Non-pigmented ciliary epithelial cell (primary cell): ENCODE measurements at regions not wholly inside any gene's neighbourhood (a gene's known extent, or its start where the extent isn't known, plus 50 kb on each side); places are given as distances from the start of the nearest gene placed in this dataset.

Experiments
- DNase-seq: peaks from one replicate; pipeline ENCODE4 v3.0.0-alpha.2; 2010; ENCODE audit warnings: low read depth

DNA sequence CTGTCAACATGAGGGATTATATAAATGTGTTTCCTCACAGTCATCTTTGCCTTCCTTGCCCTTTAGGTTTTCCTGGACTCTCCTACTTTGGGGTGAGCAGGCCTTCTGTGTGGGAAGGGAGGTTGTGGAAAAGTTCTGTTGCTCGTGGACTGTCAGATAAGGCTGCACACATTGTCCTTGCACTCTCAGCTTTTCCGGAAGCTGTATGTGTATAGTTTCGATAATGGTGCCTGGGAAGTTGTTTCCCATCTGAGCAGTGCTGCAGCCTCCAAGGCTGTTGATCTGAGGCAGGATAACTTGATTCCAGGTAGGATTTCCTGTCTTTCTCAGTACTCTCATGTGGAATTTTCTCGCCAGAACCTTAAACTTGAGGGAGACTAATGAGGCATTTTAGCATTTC lies 297.8 kb upstream of the AZI2 start:
- no peak for DNase-seq

DNA sequence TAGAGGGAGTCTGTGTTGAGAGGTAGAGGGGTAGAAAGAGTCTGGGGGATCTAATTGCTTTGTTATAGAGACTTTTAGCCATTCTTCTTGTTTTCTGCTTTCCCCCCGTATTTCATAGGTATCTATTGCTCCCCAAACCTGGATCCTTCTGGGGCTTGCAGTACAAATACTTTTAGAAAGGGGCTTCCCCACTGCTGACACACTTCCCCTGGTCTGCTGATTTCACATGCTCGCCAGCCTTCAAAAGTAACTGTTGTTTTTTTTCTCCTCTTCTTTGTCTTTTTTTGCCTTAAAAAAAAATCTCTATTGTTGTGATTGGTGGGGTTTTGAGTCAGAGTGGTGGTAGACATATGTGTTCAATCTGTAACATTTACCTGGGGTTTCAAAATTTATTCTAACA lies 300.6 kb upstream of the AZI2 start:
- no peak for DNase-seq

DNA sequence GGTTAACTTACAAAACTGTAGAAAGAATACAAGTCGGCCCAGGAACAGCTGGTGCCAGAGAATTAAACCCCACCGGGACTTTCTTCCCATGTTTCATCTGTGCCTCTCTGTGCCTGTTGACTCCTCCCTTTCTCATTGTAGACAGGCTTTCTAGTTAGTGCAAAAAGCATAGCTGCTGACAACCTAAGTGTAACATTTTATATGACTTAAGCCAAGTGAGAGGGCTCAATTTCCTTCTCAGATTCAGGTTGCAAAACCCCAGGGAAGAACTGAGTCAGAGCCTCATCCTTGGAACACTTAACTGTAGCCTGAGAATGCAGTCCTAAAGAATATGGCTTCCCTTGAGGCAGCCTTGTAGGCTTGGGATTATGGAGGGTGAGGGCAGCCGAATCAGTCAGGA lies 302.5 kb upstream of the AZI2 start:
- no peak for DNase-seq

DNA sequence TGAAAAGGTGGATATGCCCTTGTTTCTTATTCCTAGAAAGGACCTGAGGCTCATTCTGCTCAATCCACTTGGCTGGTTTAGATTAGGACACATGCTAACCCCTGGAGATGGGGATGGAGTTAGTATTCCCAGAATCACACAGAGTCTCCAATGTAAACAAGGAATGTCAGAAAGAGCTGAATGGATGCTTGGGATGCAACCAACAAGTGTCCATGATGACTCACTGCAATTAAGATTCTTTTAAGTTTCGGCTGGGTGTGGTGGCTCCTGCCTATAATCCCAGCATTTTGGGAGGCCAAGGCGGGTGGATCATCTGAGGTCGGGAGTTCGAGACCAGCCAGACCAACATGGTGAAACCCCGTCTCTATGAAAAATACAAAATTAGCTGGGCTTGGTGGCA lies 315.5 kb upstream of the AZI2 start:
- DNase-seq: no peak

DNA sequence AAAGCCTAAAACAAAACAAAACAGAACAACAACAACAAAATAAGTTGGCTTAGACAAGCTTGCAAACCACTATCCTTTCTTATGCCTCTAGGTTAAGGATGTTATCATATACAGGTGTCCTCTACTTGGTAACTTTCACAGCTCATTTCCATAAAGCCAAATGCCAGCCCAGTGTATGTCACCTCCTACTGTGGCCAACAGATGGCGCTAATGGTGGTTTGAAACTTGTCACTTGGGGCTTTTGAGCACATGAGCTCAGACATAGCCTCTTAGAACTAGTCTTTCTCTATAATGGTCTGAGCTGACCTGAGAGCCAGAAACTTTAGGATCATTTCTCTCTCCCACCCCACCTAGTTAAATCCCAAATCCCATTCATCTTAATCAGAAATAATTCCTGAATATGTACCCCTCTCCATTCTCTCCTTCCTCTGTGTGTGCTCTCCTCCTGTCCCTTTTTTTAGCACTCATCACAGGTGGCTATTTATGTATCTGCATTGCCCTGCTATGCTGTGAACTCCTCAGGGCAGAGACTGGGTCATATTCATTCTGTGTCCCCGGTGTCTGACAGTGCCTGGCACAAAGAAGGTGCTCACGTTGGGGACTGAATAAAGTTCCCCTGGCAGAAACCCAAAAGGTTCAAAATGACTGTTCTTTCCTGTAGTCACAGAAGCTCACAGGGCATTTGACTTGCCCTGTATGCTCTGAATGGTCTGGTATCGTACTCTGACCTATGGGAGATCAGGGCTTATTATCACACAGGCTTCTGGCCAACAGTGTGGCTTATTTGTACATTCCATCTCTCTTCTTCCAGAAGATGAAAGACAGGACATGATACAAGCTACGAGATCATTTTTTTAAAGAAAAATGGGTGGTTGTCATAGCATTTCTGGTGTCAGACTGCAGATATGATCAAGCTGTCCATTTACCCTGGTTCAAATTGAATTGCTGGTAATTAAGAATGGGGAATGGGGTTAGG lies 319.3 kb upstream of the AZI2 start:
- DNase-seq: peak; percentile 15

DNA sequence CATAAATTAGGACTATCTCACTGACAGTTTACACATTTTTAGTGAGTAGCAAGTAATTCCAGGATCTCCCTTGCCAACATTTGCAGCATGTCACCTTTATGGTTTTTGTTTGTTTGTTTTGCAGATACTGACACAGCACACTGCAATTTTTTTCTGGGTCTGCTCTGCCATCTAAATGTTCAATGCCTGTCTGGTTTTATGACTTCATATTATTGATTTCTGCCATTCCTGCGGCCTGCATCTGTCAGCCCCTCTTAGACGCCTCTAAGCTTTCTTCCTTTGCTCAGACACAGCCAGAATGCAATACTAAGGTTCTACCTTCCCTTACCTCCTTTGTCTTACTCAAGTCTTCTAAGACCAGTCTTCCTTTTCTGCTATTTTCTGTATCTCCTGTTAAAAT lies 321.2 kb upstream of the AZI2 start:
- DNase-seq: no peak

DNA sequence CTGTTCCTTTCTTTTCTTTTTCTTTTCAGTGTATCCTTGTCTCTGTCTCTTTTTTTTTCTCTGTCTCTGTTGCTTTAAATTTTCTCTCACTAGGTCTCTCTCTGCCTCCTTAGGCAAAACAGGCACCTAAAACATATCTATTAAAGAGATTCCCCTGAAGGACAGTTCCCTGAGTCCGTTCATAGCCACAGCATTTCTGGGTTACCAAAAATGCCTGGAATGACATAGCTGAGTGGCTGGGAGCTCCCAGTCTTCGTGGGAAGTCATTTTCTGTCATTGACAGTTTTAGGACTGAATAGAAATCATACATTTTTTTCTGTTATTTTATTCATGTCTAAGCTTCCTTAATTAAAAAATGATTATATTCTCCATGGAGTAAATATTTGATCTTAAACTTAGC lies 323.8 kb upstream of the AZI2 start:
- no peak for DNase-seq

DNA sequence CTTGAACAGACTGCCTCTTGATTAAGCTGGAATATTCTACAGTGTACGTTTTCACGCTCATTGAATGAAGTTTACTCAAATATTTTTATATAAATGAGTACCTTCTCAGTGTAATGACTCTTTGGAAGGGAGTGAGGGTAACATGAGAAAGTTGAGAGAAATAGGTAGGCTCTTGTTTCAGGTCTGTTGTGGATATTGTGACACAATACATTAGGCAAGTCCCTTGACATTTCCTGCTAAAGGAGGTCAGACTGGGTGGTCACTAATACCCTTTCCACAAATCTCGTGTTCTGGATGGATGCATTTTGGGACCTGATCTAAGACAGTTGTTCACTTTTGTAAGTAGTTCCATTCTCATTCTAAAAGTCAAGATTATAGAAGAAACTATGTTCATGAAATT lies 324.8 kb upstream of the AZI2 start:
- DNase-seq: no peak

DNA sequence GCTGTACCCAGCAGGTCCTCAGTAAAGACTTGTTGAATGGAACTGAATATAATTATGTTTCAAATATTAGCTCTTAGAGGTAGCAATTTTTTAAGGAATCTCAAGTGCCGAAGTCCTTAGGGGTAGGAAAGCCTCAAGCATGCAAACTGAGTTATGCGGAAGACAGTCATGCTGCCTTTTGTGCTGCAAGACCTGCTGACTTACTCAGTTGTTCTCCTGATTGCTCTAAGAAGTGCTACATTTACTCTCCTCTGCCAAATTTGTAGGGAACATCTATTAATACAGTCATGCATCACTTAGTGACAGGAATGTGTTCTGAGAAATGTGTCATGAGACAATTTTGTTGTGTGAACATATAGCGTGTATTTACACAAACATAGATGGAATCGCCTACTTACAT lies 325.6 kb upstream of the AZI2 start:
- DNase-seq: no peak

DNA sequence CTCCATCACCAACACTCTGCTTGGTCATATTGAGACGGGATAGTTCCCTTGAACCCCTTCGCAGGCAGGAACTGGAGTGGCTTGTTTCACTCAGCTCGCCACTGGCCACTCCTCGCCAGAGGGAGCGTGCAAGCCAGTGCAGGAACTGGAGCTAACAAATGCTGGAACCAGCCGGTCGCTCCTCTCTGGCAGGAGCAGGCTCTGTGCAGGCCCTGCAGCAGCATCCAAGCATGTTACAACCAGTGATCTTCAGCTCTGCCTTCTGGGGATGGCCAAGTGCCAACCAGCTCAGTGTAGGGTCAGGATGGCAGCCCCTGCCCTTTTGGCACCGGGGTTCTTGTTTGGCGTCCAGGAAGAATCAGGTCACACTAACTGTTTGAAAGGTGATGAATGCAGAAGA lies 329.0 kb upstream of the AZI2 start:
- no peak for DNase-seq

DNA sequence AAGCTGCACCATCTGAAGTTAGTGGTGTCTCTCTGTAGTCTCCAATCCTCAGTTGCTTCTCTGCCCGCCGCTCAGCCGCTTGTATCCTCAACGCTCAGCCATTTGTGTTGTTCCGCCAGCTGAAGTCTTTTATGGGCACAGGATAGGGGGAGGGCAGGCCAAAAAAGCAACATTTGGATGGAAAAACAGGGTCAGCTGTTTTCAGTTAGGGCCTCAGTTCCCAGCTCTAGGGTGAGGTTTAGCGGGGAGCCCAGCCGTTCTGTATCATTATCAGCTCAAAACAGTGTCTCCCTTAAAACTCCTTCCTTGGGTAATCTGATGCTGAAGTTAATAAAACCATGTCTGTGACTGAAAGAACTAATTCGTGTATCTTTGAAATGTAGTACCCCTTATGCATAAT lies 329.5 kb upstream of the AZI2 start:
- DNase-seq: no peak

DNA sequence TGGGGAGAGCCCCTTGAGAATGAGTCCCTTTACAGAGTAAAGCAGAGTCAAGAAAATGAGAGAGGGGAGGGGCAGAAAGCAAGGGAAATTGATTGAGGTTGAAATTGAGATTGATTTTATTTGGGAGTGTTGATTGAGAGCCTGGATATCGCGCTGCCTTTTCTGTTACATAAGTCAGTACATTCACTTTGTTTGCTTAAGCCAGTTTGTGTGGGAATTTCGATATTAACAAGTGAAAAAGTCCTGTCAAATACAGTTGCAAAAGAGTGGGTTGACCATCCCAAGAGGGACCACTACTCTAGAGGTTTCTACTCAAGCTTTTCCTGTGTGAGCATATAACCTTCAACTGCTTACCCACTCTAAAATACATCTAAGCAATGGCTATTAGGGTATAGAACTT lies 331.4 kb upstream of the AZI2 start:
- DNase-seq: no peak

DNA sequence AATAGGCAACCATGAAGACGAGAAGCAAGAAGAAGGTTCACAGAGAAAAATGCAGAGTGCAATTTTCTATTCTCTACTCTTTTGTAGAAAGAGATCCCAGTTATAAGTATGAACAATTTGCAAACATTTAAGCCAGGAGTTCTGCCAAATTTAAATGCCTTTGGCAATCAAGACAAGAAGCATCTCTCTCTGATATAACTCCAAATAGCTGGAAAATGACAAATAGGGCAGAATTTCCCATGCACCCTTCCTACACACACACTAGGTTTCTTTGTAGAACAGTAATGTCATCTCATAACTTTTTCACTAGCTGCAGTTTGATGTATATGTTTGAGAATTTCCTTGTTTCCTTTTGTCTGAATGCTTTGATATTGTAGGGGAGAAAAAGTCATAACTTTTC lies 333.5 kb upstream of the AZI2 start:
- DNase-seq: no peak

DNA sequence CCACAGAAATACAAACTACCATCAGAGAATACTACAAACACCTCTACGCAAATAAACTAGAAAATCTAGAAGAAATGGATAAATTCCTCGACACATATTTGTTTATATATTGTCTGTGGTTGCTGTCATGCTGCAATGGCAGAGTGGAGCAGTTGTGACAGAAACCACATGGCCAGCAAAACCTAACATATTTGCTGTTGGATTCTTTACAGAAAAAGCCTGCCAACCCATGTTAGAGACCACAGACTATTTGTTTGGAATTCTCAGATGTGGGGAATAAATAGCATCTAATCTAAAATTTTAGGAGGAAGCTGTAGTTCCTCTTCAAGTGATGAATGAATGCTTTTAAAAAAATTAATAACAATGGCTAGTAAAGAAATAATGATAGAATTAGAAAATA lies 341.6 kb upstream of the AZI2 start:
- no peak for DNase-seq

DNA sequence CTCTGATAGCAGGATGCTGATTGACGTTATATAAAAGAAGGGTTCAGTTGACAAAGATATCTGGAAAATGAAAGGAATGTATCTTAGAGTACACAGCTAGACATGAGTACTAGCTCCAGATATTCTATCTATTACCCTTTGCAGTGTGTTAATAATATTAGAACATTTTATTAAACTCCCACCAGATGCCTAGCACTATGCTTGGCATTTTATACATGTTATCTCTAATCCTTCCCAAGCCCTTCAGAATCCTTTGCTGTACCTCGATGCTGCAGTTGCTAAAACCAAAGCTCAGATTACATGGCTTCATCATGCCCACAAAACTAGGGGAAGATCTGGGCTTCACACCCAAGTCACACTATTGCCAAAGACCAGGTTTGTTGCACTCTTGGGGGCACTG lies 350.1 kb upstream of the AZI2 start:
- no peak for DNase-seq

DNA sequence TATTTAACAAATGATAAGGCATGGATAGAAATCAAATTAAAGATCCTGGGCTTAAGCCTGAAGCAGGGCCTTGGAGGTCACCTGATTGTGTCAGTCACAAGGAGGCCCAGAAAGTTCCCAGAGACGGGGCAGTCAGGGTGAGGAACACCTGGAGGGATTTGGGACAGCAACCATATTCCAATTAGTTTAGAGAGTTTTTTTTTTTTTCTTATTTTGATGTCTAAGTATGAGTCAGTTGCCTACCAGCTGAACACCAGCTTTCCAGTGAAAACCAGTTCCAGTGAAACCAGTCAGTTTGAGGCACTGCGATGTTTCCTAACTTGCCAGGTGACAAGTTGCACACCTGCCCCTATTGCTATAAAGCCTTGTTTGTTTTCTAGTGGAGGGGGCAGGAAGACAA lies 350.7 kb upstream of the AZI2 start:
- DNase-seq: no peak

DNA sequence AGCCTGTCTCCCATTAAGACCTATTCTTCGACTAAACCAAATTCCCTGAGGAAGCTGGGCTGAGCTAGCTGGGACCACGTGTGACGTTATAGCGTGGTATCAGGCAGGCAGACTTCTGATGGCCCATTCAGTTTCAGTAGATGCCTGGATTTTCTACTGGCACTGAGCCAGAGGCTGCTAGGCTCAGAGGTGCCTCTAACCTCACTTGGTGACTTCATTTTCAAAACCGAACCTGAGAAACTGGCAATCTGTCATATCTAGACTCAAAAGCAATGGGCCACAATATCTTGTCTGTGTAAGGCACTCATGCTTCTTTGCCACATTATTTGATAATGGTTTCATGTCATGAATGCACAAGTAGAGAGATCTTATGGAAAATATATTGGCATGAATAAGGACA lies 352.1 kb upstream of the AZI2 start:
- no peak for DNase-seq

DNA sequence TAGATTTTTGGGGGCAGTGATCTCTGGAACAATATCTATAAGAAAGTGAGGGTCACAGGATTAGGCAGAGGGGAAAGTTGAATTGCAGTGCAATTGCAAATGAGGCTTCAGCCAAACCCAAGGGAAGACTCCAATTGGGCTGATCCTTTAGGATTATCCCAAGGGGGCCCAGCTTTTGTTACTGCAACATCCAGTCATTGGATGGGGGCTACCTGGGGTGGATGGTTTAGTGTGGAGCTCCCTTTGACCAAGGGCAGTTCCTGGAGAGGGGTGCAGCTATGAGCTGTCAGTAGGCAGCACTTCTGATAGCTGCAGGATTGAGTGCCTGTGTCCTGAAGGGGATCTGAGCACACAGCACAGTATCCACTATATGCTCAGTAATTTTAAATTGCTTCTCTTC lies 355.2 kb upstream of the AZI2 start:
- no peak for DNase-seq

DNA sequence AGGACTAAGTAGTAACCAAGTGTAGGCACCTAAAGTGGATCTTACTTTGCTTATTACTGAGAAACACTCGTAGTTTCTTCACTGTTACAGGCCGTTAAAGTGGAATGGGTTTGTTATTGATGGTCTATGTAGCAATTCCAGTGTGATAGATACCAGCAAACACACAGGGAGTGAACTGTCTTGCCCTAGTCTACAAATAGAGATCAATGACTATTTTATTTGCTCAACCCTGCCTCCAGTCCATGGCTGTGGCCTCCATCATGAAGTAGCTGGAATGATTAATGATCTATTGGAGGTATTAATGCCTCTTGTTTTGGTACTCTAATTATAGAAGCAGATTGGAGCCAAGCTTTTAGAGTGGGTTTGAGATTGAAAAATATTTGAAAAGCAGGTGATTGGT lies 362.7 kb upstream of the AZI2 start:
- DNase-seq: no peak

DNA sequence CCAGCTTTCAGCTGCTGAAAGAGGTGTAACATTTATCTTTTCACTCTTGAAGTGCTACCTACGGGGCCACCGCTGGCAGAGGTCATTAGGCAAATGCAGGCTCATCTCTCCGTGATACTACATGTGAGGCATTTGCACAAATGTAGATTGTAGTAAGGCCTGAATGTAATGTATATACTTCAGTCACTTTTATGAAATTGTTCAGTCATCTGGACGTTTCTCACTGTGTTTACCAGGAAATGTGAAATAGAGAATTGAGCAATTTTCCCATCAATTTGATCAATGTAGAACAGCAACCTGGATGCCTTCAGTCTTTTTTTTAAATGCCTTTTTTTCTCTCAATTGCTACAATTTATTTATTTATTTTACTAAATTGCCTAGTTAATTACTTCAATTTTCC lies 368.3 kb upstream of the AZI2 start:
- no peak for DNase-seq

DNA sequence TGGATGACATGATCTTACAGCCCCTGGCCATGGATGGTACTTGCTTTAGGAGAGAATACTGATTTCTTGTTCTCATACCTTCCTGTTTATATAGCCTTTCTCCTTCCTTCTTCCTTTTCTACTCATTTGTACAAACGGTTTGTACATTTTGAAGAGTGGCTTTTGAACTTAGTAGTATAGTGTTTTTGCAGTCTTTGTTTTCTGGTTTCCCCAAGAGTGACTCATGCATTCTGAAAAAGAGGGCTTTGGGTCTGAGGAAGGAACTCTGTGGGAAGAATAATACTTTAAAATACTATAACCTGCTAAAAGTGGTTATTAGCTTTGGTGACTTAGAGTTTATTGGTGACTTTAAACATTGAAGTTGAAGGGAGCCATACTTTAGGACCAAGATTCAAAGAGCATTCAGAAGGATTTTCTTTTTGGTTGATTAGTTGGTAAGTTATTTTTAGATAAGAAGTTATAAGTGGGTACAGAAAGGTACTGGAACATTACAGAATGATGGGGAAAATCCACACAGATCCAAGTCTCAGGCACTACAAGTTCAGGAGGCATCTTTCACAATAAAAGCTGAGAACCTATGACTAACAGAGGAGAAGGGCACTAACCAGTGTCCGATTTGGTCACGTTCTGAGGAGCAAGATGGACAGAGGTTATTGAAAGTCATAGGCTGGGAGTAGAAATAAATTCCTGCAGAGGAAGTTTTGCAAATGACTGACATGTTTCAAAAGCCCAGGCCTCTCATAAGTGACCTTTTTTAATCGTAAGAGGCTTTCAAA lies 369.6 kb upstream of the AZI2 start:
- DNase-seq: no peak

DNA sequence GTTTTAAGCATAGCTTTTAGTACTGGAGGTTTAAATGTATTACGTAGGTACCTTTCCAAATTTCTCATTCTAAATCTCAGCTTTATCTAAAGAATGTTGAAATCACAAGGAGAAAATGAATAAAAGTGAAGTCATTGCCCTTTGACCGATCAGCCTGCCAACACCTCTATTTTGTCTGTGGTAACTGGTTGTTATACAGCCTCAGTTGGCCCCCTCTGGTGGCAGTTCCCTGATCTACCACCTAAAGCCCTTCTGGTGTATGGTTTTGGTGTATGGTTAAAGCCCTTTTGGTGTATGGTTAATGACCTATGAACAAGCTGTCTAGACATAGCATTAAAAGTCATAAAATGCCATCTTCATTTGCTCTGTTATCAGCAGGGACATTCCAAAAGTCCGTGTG lies 378.2 kb upstream of the AZI2 start:
- DNase-seq: no peak

DNA sequence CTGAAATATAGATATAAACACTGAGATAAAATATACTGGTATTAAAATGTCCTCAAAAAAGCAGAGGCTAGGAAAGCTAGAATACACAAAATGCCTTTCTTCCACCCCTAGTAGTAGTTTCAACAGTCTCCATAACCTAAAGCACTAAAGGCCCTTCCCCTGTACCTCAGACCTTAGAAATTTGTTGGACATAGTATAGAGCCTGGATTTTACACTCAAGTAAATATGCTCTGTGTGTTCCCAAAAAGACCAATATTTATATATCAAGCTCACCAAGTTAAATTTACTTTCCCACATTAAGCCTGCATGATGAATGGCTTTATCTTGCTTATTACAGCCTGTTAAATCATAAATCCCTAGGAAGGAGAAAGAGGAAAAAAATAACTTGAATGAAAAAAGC lies 378.7 kb upstream of the AZI2 start:
- DNase-seq: no peak

DNA sequence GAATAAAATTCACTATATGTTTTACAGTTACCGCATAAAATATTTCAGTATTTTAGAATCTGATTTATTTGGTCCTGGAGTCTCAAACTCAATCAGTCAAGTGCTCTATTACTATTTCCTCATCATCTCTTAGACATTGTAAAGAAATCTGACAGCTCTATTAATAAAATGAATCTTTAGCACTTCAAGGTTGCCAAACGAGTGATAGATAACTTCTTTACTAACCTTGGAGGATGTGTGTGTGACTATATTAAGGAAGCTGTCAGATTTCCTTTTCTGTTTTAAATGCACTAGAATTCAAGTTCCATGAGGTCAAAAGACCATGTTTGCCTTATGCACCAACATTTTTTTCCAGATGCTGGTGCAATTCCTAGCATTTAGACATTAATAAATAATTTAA lies 389.8 kb upstream of the AZI2 start:
- no peak for DNase-seq
